Parathyroid adenoma (tissue), 2 donors: ENCODE measurements at regions not wholly inside any gene's neighbourhood (a gene's known extent, or its start where the extent isn't known, plus 50 kb on each side); places are given as distances from the start of the nearest gene placed in this dataset.

ENCODE experiments used
- H2AFZ ChIP-seq: fragments of 300-600 bp; sonication (generic); one replicate; pipeline ENCODE4 v1.7.0; 2017; ENCODE audit warnings: antibody characterized with exemption, mild to moderate bottlenecking
- H3K27ac ChIP-seq: fragments of 300-600 bp; sonication (generic); one replicate; pipeline ENCODE4 v1.7.0; 2017
- H3K27me3 ChIP-seq: fragments of 300-600 bp; sonication (generic); one replicate; pipeline ENCODE4 v1.7.0; 2017; ENCODE audit warnings: low read length; ENCODE audit not compliant: control insufficient read depth, insufficient read depth
- H3K36me3 ChIP-seq: fragments of 300-600 bp; sonication (generic); one replicate; pipeline ENCODE4 v1.7.0; 2017; ENCODE audit warnings: low read length; ENCODE audit not compliant: control insufficient read depth, insufficient read depth
- H3K4me1 ChIP-seq: fragments of 300-600 bp; sonication (generic); one replicate; pipeline ENCODE4 v1.7.0; 2017; ENCODE audit warnings: control low read depth
- H3K4me2 ChIP-seq: fragments of 300-600 bp; sonication (generic); one replicate; pipeline ENCODE4 v1.7.0; 2017; ENCODE audit warnings: low read length
- H3K4me3 ChIP-seq: fragments of 300-600 bp; sonication (generic); one replicate; pipeline ENCODE4 v1.7.0; 2017; ENCODE audit warnings: low read depth, low read length
- H3K79me2 ChIP-seq: fragments of 300-600 bp; sonication (generic); one replicate; pipeline ENCODE4 v1.7.0; 2017; ENCODE audit warnings: control low read depth
- H3K9ac ChIP-seq: fragments of 300-600 bp; sonication (generic); one replicate; pipeline ENCODE4 v1.7.0; 2017; ENCODE audit warnings: mild to moderate bottlenecking
- H3K9me3 ChIP-seq: fragments of 300-600 bp; sonication (generic); one replicate; pipeline ENCODE4 v1.7.0; 2017; ENCODE audit warnings: low read length; ENCODE audit not compliant: control insufficient read depth
- CTCF ChIP-seq: fragments of 300-600 bp; sonication (generic); IDR thresholded peaks from one replicate; pipeline ENCODE4 v1.7.0; 2017; ENCODE audit warnings: antibody characterized with exemption, mild to moderate bottlenecking
- donor health status: primary hyperparathyroidism.

GRCh38 chr6:120675886-120676285 is 658.4 kb downstream of the TBC1D32 start:
- Histone ChIP-seq H3K79me2 (no peaks in the 10 kb centered on the region), H3K27me3 (no peaks in the 10 kb centered on the region), H3K4me2 (no peak overlapping the region), H3K36me3 (no peaks in the 10 kb centered on the region), H3K4me3 (no peak overlapping the region), H3K9ac (no peak overlapping the region), H2AFZ (no peak overlapping the region), H3K4me1 (no peaks in the 10 kb centered on the region), H3K27ac (no peak overlapping the region), H3K9me3 (no peaks in the 10 kb centered on the region)
- TF ChIP-seq CTCF = no peak

GRCh38 chr6:120671519-120671918 is 662.8 kb downstream of the TBC1D32 start:
- H3K4me1 ChIP-seq = no peaks in the 10 kb centered on the region
- no peak overlapping the region for H3K4me3 ChIP-seq
- TF ChIP-seq CTCF = no peak

GRCh38 chr6:120652506-120652905 is 681.8 kb downstream of the TBC1D32 start:
- Histone ChIP-seq H3K9me3 (no peaks in the 10 kb centered on the region), H3K4me1 (no peaks in the 10 kb centered on the region)

More at GRCh38 chr6:120671519-120671918, 662.8 kb downstream of the TBC1D32 start:
- H2AFZ ChIP-seq = no peak overlapping the region
- no peaks in the 10 kb centered on the region for H3K79me2 ChIP-seq
- no peak overlapping the region for H3K9ac ChIP-seq
- H3K27ac ChIP-seq = no peak overlapping the region
- H3K4me2 ChIP-seq = no peak overlapping the region
- no peaks in the 10 kb centered on the region for H3K9me3 ChIP-seq
- H3K27me3 ChIP-seq = no peaks in the 10 kb centered on the region
- H3K36me3 ChIP-seq = no peaks in the 10 kb centered on the region

GRCh38 chr6:120648713-120649112 is 685.6 kb downstream of the TBC1D32 start:
- H3K9me3 ChIP-seq = no peaks in the 10 kb centered on the region
- no peak overlapping the region for H3K9ac ChIP-seq
- no peaks in the 10 kb centered on the region for H3K4me1 ChIP-seq
- no peak overlapping the region for H3K4me3 ChIP-seq
- no peaks in the 10 kb centered on the region for H3K27me3 ChIP-seq
- H3K27ac ChIP-seq = no peak overlapping the region
- no peaks in the 10 kb centered on the region for H3K79me2 ChIP-seq
- no peak overlapping the region for H2AFZ ChIP-seq
- no peaks in the 10 kb centered on the region for H3K36me3 ChIP-seq
- no peak overlapping the region for H3K4me2 ChIP-seq
- TF ChIP-seq CTCF = no peak

More at GRCh38 chr6:120652506-120652905, 681.8 kb downstream of the TBC1D32 start:
- H2AFZ ChIP-seq = no peak overlapping the region
- TF ChIP-seq CTCF = no peak
- H3K9ac ChIP-seq = no peak overlapping the region
- H3K27me3 ChIP-seq = no peaks in the 10 kb centered on the region
- no peak overlapping the region for H3K4me3 ChIP-seq
- H3K79me2 ChIP-seq = no peaks in the 10 kb centered on the region
- H3K4me2 ChIP-seq = no peak overlapping the region
- H3K36me3 ChIP-seq = no peaks in the 10 kb centered on the region
- H3K27ac ChIP-seq = no peak overlapping the region

GRCh38 chr6:120646101-120646500 is 688.2 kb downstream of the TBC1D32 start:
- TF ChIP-seq CTCF = no peak
- H3K4me1 ChIP-seq = no peaks in the 10 kb centered on the region
- no peak overlapping the region for H3K4me3 ChIP-seq
- H3K79me2 ChIP-seq = no peaks in the 10 kb centered on the region
- no peaks in the 10 kb centered on the region for H3K27me3 ChIP-seq
- H2AFZ ChIP-seq = no peak overlapping the region
- no peaks in the 10 kb centered on the region for H3K9me3 ChIP-seq
- H3K4me2 ChIP-seq = no peak overlapping the region
- no peak overlapping the region for H3K27ac ChIP-seq
- H3K9ac ChIP-seq = no peak overlapping the region
- H3K36me3 ChIP-seq = no peaks in the 10 kb centered on the region
